ENCODE measurements at regions not wholly inside any gene's neighbourhood (a gene's known extent, or its start where the extent isn't known, plus 50 kb on each side); places are given as distances from the start of the nearest gene placed in this dataset.

GRCh38 chr1:91078859-91079258, 57.0 kb upstream of the ZNF644 start:
- Histone ChIP-seq H3K23ac (ENCODE audit: insufficient read length) (no peak overlapping the region), H2BK120ac (replicated peaks; ENCODE audit: low read depth, low read length) (no peak overlapping the region), H3K56ac (replicated peaks; ENCODE audit: insufficient read length, low read depth, low read length) (no peak overlapping the region), H3K79me2 (ENCODE audit: control insufficient read depth in 1 of 2, insufficient read depth in 2 of 2, low read length in 2 of 2) (no peaks in the 10 kb centered on the region), H3K4me2 (ENCODE audit: insufficient read depth in 1 of 2, low read depth in 2 of 2, low read length in 2 of 2) (no peak overlapping the region), H2BK20ac (ENCODE audit: low read length) (no peak overlapping the region), H3K9ac (replicated peaks in 1 of 4; ENCODE audit: extremely low read depth in 1 of 4, low read depth in 3 of 4, low read length in 3 of 4) (no peak overlapping the region), H4K8ac (ENCODE audit: extremely low read depth, insufficient read depth, low read length) (no peak overlapping the region), H3K36me3 (ENCODE audit: control insufficient read depth in 2 of 4, insufficient read depth in 4 of 4, low read length in 3 of 4) (no peaks in the 10 kb centered on the region), H3K4me1 (replicated peaks in 1 of 4; ENCODE audit: control insufficient read depth in 3 of 4, insufficient read depth in 4 of 4, low read length in 3 of 4) (0 out of 7 replicates have a peak, but pooled peaks cover 0 to 2% (median 0%) of the 10 kb centered on the region in 4 experiments), H2AK5ac (ENCODE audit: low read depth, low read length) (no peak overlapping the region), H2BK12ac (ENCODE audit: low read depth, low read length) (no peak overlapping the region), H2BK15ac (ENCODE audit: low read length) (no peak overlapping the region), H3K9me3 (ENCODE audit: insufficient read depth in 2 of 2, low read depth in 1 of 2, low read length in 1 of 2) (no peaks in the 10 kb centered on the region), H3K18ac (ENCODE audit: extremely low read depth, low read length) (no peak overlapping the region), H4K91ac (replicated peaks; ENCODE audit: insufficient read length, low read length) (no peak overlapping the region), H2AFZ (ENCODE audit: low read length) (no peak overlapping the region), H4K5ac (ENCODE audit: insufficient read length, low read depth, low read length) (no peak overlapping the region), H3K27me3 (replicated peaks in 1 of 4; ENCODE audit: control insufficient read depth in 3 of 4, extremely low read depth in 1 of 4, insufficient read depth in 3 of 4, low read length in 3 of 4) (no peaks in the 10 kb centered on the region), H2BK5ac (ENCODE audit: low read depth, low read length) (no peak overlapping the region), H3K14ac (ENCODE audit: insufficient read length) (no peak overlapping the region), H3K79me1 (ENCODE audit: low read depth, low read length) (no peaks in the 10 kb centered on the region), H3K27ac (ENCODE audit: low read depth, low read length) (no peak overlapping the region), H4K20me1 (replicated peaks in 1 of 2; ENCODE audit: control insufficient read depth in 1 of 2, insufficient read depth in 2 of 2, low read length in 2 of 2) (no peaks in the 10 kb centered on the region), H3K23me2 (ENCODE audit: low read depth, low read length) (no peaks in the 10 kb centered on the region; the same call in 1 of the 2 replicates), H3K4ac (replicated peaks; ENCODE audit: insufficient read length, low read depth, low read length) (no peak overlapping the region), H3K4me3 (ENCODE audit: extremely low read depth in 1 of 4, insufficient read depth in 2 of 4, low read depth in 3 of 4, low read length in 4 of 4) (no peak overlapping the region)
- DNase-seq (ENCODE audit: low read depth in 1 of 2, low spot score in 2 of 2) (no peak), FAIRE-seq (no peak)
- ChIA-PET CTCF (ENCODE audit: partially characterized antibody) (no interaction called here), POLR2A (ENCODE audit: partially characterized antibody) (no interaction called here)
- 91% methylated on average over 13 of the region's 13 CpGs; no CpG with 5 or more reads in 1 of the 2 experiments for WGBS, 2 experiments (ENCODE audit: extremely low coverage in 1 of 2, insufficient coverage in 1 of 2, insufficient read length in 1 of 2, insufficient replicate concordance in 2 of 2, low coverage in 1 of 2, low lambda C conversion rate in 2 of 2, missing lambda C conversion rate in 1 of 2)
- TF ChIP-seq CEBPB (IDR thresholded peaks at IDR 0.05; ENCODE audit: low read depth, low read length) (no peak), PHF8 (conservative IDR thresholded peaks at IDR 0.05; ENCODE audit: low read depth, low read length) (no peak), RNF2 (IDR thresholded peaks at IDR 0.05; ENCODE audit: borderline replicate concordance, low read depth, low read length, missing control alignments, poor library complexity, severe bottlenecking) (no peak), CREB1 (IDR thresholded peaks at IDR 0.05) (no peak)

Measured in H1 (cell line).